ENCODE measurements at regions not wholly inside any gene's neighbourhood (a gene's known extent, or its start where the extent isn't known, plus 50 kb on each side); places are given as distances from the start of the nearest gene placed in this dataset.
A peak's percentile ranks its signal among the peaks of the same experiment; 100 is the strongest.

- H4K5ac ChIP-seq (ENCODE audit: insufficient read length, low read depth, low read length), result no peak overlapping the region
- no peak overlapping the region for H3K9ac ChIP-seq (replicated peaks in 1 of 4; ENCODE audit: extremely low read depth in 1 of 4, low read depth in 3 of 4, low read length in 3 of 4)
- no peak overlapping the region for H3K4me3 ChIP-seq (ENCODE audit: extremely low read depth in 1 of 4, insufficient read depth in 2 of 4, low read depth in 3 of 4, low read length in 4 of 4)
- WGBS, 2 experiments (ENCODE audit: extremely low coverage in 1 of 2, insufficient coverage in 1 of 2, insufficient read length in 1 of 2, insufficient replicate concordance in 2 of 2, low coverage in 1 of 2, low lambda C conversion rate in 2 of 2, missing lambda C conversion rate in 1 of 2), result 94% methylated on average over 5 of the region's 5 CpGs; no CpG with 5 or more reads in 1 of the 2 experiments
- FAIRE-seq (no peak), DNase-seq (ENCODE audit: low read depth in 1 of 2, low spot score in 2 of 2) (peak in 1 of 2 experiments; percentile 41)
- no peaks in the 10 kb centered on the region for H3K79me1 ChIP-seq (ENCODE audit: low read depth, low read length)
- TF ChIP-seq KDM5A (IDR thresholded peaks at IDR 0.05; ENCODE audit: low read length), result no peak
- no peak for TF ChIP-seq SUZ12 (IDR thresholded peaks at IDR 0.05; ENCODE audit: low read length)
- no peak for TF ChIP-seq EP300 (IDR thresholded peaks at IDR 0.05; ENCODE audit: borderline replicate concordance in 1 of 2, low read depth in 2 of 2, low read length in 2 of 2)
- no peak for TF ChIP-seq ZNF274 (IDR thresholded peaks at IDR 0.05; ENCODE audit: borderline replicate concordance, extremely low read depth, low read length)
- TF ChIP-seq SP4 (IDR thresholded peaks at IDR 0.05; ENCODE audit: low read length), result no peak
- no peak for TF ChIP-seq BACH1 (IDR thresholded peaks at IDR 0.05; ENCODE audit: low read length)
- no peak for TF ChIP-seq BCL11A (IDR thresholded peaks at IDR 0.05; ENCODE audit: low read depth in 2 of 2, low read length in 2 of 2)
- no peak for TF ChIP-seq SIX5 (IDR thresholded peaks at IDR 0.05; ENCODE audit: low read depth, low read length)
- TF ChIP-seq ASH2L (IDR thresholded peaks at IDR 0.05; ENCODE audit: low read length), result no peak
- no peak for TF ChIP-seq BRCA1 (IDR thresholded peaks at IDR 0.05; ENCODE audit: low read depth, low read length)
- H3K23me2 ChIP-seq (ENCODE audit: low read depth, low read length), result no peaks in the 10 kb centered on the region
- no peak overlapping the region for H2AK5ac ChIP-seq (ENCODE audit: low read depth, low read length)
- H3K79me2 ChIP-seq (ENCODE audit: control insufficient read depth in 1 of 2, insufficient read depth in 2 of 2, low read length in 2 of 2), result no peaks in the 10 kb centered on the region
- H3K18ac ChIP-seq (ENCODE audit: extremely low read depth, low read length), result no peak overlapping the region
- H3K56ac ChIP-seq (replicated peaks; ENCODE audit: insufficient read length, low read depth, low read length), result no peak overlapping the region
- no peak overlapping the region for H3K4ac ChIP-seq (replicated peaks; ENCODE audit: insufficient read length, low read depth, low read length)
- H2BK20ac ChIP-seq (ENCODE audit: low read length), result no peak overlapping the region
- ChIA-PET POLR2A (ENCODE audit: partially characterized antibody) (no interaction called here), CTCF (ENCODE audit: partially characterized antibody) (interaction anchor here (0.6 to 1.5 kb wide), 3 partner anchors 24 to 401 kb away, joined by 3 to 4 read pairs (median 3); no protein-coding TSS in a partner anchor)
- H3K14ac ChIP-seq (ENCODE audit: insufficient read length), result no peak overlapping the region
- 0 out of 2 replicates have a peak overlapping the region, but pooled peaks have one; percentile 70 for H2AFZ ChIP-seq (ENCODE audit: low read length)
- H2BK15ac ChIP-seq (ENCODE audit: low read length), result no peak overlapping the region
- no peak overlapping the region for H4K91ac ChIP-seq (replicated peaks; ENCODE audit: insufficient read length, low read length)
- peaks cover 0 to 7% of the 10 kb centered on the region in 2 experiments; a peak in 2 of 4 replicates for H3K9me3 ChIP-seq (ENCODE audit: insufficient read depth in 2 of 2, low read depth in 1 of 2, low read length in 1 of 2)
- no peak overlapping the region for H4K8ac ChIP-seq (ENCODE audit: extremely low read depth, insufficient read depth, low read length)
- H2BK5ac ChIP-seq (ENCODE audit: low read depth, low read length), result no peak overlapping the region
- H3K4me2 ChIP-seq (ENCODE audit: insufficient read depth in 1 of 2, low read depth in 2 of 2, low read length in 2 of 2), result no peak overlapping the region
- no peaks in the 10 kb centered on the region for H3K36me3 ChIP-seq (ENCODE audit: control insufficient read depth in 2 of 4, insufficient read depth in 4 of 4, low read length in 3 of 4)
- no peak overlapping the region for H3K27ac ChIP-seq (ENCODE audit: low read depth, low read length)
- peaks cover 0 to 3% (median 1%) of the 10 kb centered on the region in 4 experiments; a peak in 2 of 7 replicates for H3K4me1 ChIP-seq (replicated peaks in 1 of 4; ENCODE audit: control insufficient read depth in 3 of 4, insufficient read depth in 4 of 4, low read length in 3 of 4)
- no peak overlapping the region for H2BK120ac ChIP-seq (replicated peaks; ENCODE audit: low read depth, low read length)
- no peaks in the 10 kb centered on the region for H4K20me1 ChIP-seq (replicated peaks in 1 of 2; ENCODE audit: control insufficient read depth in 1 of 2, insufficient read depth in 2 of 2, low read length in 2 of 2)
- H2BK12ac ChIP-seq (ENCODE audit: low read depth, low read length), result no peak overlapping the region
- H3K23ac ChIP-seq (ENCODE audit: insufficient read length), result no peak overlapping the region
- H3K27me3 ChIP-seq (replicated peaks in 1 of 4; ENCODE audit: control insufficient read depth in 3 of 4, extremely low read depth in 1 of 4, insufficient read depth in 3 of 4, low read length in 3 of 4), result 0 out of 7 replicates have a peak, but pooled peaks cover 0 to 2% (median 0%) of the 10 kb centered on the region in 4 experiments
Observed at GRCh38 chr4:185998791-185999190, 70.2 kb upstream of the TLR3 start.

Measured in H1 (cell line).